Mesenchymal stem cell (in vitro differentiated cells and primary cell): ENCODE measurements at regions not wholly inside any gene's neighbourhood (a gene's known extent, or its start where the extent isn't known, plus 50 kb on each side); places are given as distances from the start of the nearest gene placed in this dataset.

Experiments used
- DNase-seq: peaks from one replicate; pipeline ENCODE4 v3.0.0-alpha.2; 2013
- H2AFZ ChIP-seq: one replicate; pipeline ENCODE4 v1.6.1; 2013; ENCODE audit warnings: low read depth, mild to moderate bottlenecking, control low read depth, inconsistent platforms, low read length, moderate library complexity
- H2AK5ac ChIP-seq: 2 replicates; pipeline ENCODE4 v1.6.1; 2013; ENCODE audit warnings: low read length, moderate library complexity, mild to moderate bottlenecking, inconsistent platforms; ENCODE audit not compliant: severe bottlenecking
- H2BK120ac ChIP-seq: one replicate; pipeline ENCODE4 v1.6.1; 2013; ENCODE audit warnings: low read depth, mild to moderate bottlenecking, inconsistent platforms, low read length, moderate library complexity
- H2BK12ac ChIP-seq, 2 experiments: one replicate each; pipeline ENCODE4 v1.6.1; 2013; ENCODE audit warnings: inconsistent platforms in 2 of 2, low read length in 2 of 2, mild to moderate bottlenecking in 2 of 2, moderate library complexity in 2 of 2, control low read depth in 1 of 2
- H2BK15ac ChIP-seq: one replicate; pipeline ENCODE4 v1.6.1; 2013; ENCODE audit warnings: mild to moderate bottlenecking, low read depth, inconsistent platforms; ENCODE audit not compliant: poor library complexity, severe bottlenecking
- H2BK5ac ChIP-seq: 2 replicates; pipeline ENCODE4 v1.6.1; 2013; ENCODE audit warnings: low read depth, mild to moderate bottlenecking, low read length, control low read depth, inconsistent platforms; ENCODE audit not compliant: poor library complexity, severe bottlenecking
- H3K14ac ChIP-seq, 2 experiments: one replicate each; pipeline ENCODE4 v1.6.1; 2013; ENCODE audit warnings: inconsistent platforms in 2 of 2, low read length in 2 of 2, control low read depth in 1 of 2, mild to moderate bottlenecking in 1 of 2, moderate library complexity in 1 of 2
- H3K18ac ChIP-seq, 2 experiments: one replicate each; pipeline ENCODE4 v1.6.1; 2013; ENCODE audit warnings: inconsistent platforms in 2 of 2, low read length in 2 of 2, control low read depth in 1 of 2, low read depth in 1 of 2, mild to moderate bottlenecking in 1 of 2
- H3K23ac ChIP-seq, 2 experiments: one replicate each; pipeline ENCODE4 v1.6.1; 2013; ENCODE audit warnings: inconsistent platforms in 2 of 2, low read length in 2 of 2, mild to moderate bottlenecking in 2 of 2, moderate library complexity in 2 of 2, control low read depth in 1 of 2
- H3K27ac ChIP-seq: 2 replicates; pipeline ENCODE4 v1.5.1; 2013; ENCODE audit warnings: mild to moderate bottlenecking, moderate library complexity, low read length, control low read depth, inconsistent platforms; ENCODE audit not compliant: poor library complexity, severe bottlenecking
- H3K27me3 ChIP-seq, 2 experiments: 2 replicates each; pipeline versions ENCODE4 v1.6.1 to v1.7.0; 2013; ENCODE audit warnings: low read length in 2 of 2, mild to moderate bottlenecking in 2 of 2, moderate library complexity in 2 of 2, control low read depth in 1 of 2, inconsistent platforms in 1 of 2; ENCODE audit not compliant: control insufficient read depth in 1 of 2, insufficient read depth in 1 of 2
- H3K36me3 ChIP-seq, 2 experiments: 2 replicates each; pipeline versions ENCODE4 v1.6.1 to v1.7.0; 2013; ENCODE audit warnings: low read length in 2 of 2, control low read depth in 1 of 2, inconsistent platforms in 1 of 2, low read depth in 1 of 2, mild to moderate bottlenecking in 1 of 2; ENCODE audit not compliant: insufficient read depth in 2 of 2, control insufficient read depth in 1 of 2
- H3K4ac ChIP-seq, 2 experiments: one replicate each; pipeline ENCODE4 v1.6.1; 2013; ENCODE audit warnings: inconsistent platforms in 2 of 2, low read length in 2 of 2, mild to moderate bottlenecking in 2 of 2, moderate library complexity in 2 of 2, control low read depth in 1 of 2, low read depth in 1 of 2
- H3K4me1 ChIP-seq: 2 replicates; pipeline ENCODE4 v1.6.1; 2013; ENCODE audit warnings: low read depth, low read length, control low read depth; ENCODE audit not compliant: control insufficient read depth, insufficient read depth
- H3K4me2 ChIP-seq: 2 replicates; pipeline ENCODE4 v1.6.1; 2013; ENCODE audit warnings: low read length, mild to moderate bottlenecking, inconsistent platforms; ENCODE audit not compliant: poor library complexity, severe bottlenecking
- H3K4me3 ChIP-seq, 2 experiments: 2 replicates each; pipeline versions ENCODE4 v1.5.1 to v1.7.0; 2013; ENCODE audit warnings: low read length in 2 of 2, mild to moderate bottlenecking in 2 of 2, control low read depth in 1 of 2, low read depth in 1 of 2; ENCODE audit not compliant: insufficient read depth in 1 of 2
- H3K79me1 ChIP-seq: replicated peaks from 2 replicates; pipeline ENCODE4 v1.6.1; 2013; ENCODE audit warnings: mild to moderate bottlenecking, control low read depth, low read length, inconsistent platforms; ENCODE audit not compliant: poor library complexity, severe bottlenecking
- H3K9ac ChIP-seq: 2 replicates; pipeline ENCODE4 v1.7.0; 2013; ENCODE audit warnings: mild to moderate bottlenecking, low read length, moderate library complexity
- H3K9me3 ChIP-seq: 2 replicates; pipeline ENCODE4 v1.7.0; 2013; ENCODE audit warnings: mild to moderate bottlenecking, low read length; ENCODE audit not compliant: control insufficient read depth
- H4K8ac ChIP-seq: one replicate; pipeline ENCODE4 v1.6.1; 2013; ENCODE audit warnings: inconsistent platforms, mild to moderate bottlenecking, low read length, moderate library complexity
- H4K91ac ChIP-seq: one replicate; pipeline ENCODE4 v1.6.1; 2013; ENCODE audit warnings: mild to moderate bottlenecking, low read length, inconsistent platforms
- WGBS: methylation state at CpG from one replicate; pipeline ENCODE4 v1.1.7; 2013; ENCODE audit warnings: mixed read lengths; 5-methylcytosine and 5-hydroxymethylcytosine counted together

DNA sequence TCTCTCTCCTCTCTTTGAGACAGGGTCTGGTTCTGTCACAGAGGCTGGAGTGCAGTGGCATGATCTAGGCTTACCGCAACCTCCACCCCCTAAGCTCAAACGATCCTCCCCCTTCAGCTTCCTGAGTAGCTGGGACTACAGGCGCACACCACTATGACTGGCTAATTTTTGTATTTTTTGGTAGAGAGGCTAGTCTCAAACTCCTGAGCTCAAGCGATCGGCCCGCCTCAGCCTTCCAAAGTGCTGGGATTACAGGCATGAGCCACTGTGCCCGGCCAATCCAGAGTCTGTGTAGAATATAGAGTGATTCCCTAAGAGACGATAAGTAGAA is 65.8 kb upstream of the RPH3AL start:
- no peak overlapping the region for H3K14ac ChIP-seq
- no peak overlapping the region for H2BK12ac ChIP-seq
- no peak overlapping the region for H2AK5ac ChIP-seq
- H3K36me3 ChIP-seq, result peaks cover 9 to 10% of the 10 kb centered on the region in 2 experiments
- H3K18ac ChIP-seq, result no peak overlapping the region
- no peaks in the 10 kb centered on the region for H3K79me1 ChIP-seq
- H4K8ac ChIP-seq, result no peak overlapping the region
- H3K9me3 ChIP-seq, result no peaks in the 10 kb centered on the region
- no peak overlapping the region for H2AFZ ChIP-seq
- 93% methylated on average over 6 of the region's 8 CpGs for WGBS
- H3K27me3 ChIP-seq, result no peaks in the 10 kb centered on the region
- H3K4me3 ChIP-seq, result no peak overlapping the region
- H3K9ac ChIP-seq, result no peak overlapping the region
- H2BK120ac ChIP-seq, result no peak overlapping the region
- H4K91ac ChIP-seq, result no peak overlapping the region
- no peak overlapping the region for H3K27ac ChIP-seq
- H3K4me2 ChIP-seq, result no peak overlapping the region
- H3K4ac ChIP-seq, result no peak overlapping the region
- H2BK15ac ChIP-seq, result no peak overlapping the region
- H2BK5ac ChIP-seq, result no peak overlapping the region
- H3K23ac ChIP-seq, result no peak overlapping the region
- H3K4me1 ChIP-seq, result peaks cover 4% of the 10 kb centered on the region
- DNase-seq, result no peak

GRCh38 chr17:417691-418420 is 65.2 kb upstream of the RPH3AL start:
- H3K27ac ChIP-seq, result no peak overlapping the region
- no peaks in the 10 kb centered on the region for H3K9me3 ChIP-seq
- no peak overlapping the region for H4K8ac ChIP-seq
- no peak overlapping the region for H2BK15ac ChIP-seq
- no peak overlapping the region for H2AK5ac ChIP-seq
- H2BK120ac ChIP-seq, result no peak overlapping the region
- H2BK12ac ChIP-seq, result no peak overlapping the region
- peaks cover under 1% of the 10 kb centered on the region for H3K79me1 ChIP-seq
- no peak overlapping the region for H3K23ac ChIP-seq
- no peak overlapping the region for H3K9ac ChIP-seq
- DNase-seq, result no peak
- no peak overlapping the region for H2AFZ ChIP-seq
- peaks cover 4% of the 10 kb centered on the region for H3K4me1 ChIP-seq
- WGBS, result 91% methylated on average over 16 of the region's 16 CpGs
- H2BK5ac ChIP-seq, result no peak overlapping the region
- H3K14ac ChIP-seq, result no peak overlapping the region
- no peaks in the 10 kb centered on the region for H3K27me3 ChIP-seq
- H3K4me2 ChIP-seq, result no peak overlapping the region
- H3K4me3 ChIP-seq, result no peak overlapping the region
- peaks cover 10 to 14% of the 10 kb centered on the region in 2 experiments for H3K36me3 ChIP-seq
- H3K18ac ChIP-seq, result no peak overlapping the region
- no peak overlapping the region for H3K4ac ChIP-seq
- H4K91ac ChIP-seq, result no peak overlapping the region

- no peak overlapping the region for H2BK12ac ChIP-seq
- no peak overlapping the region for H2AFZ ChIP-seq
- 90% methylated on average over 23 of the region's 23 CpGs for WGBS
- no peaks in the 10 kb centered on the region for H3K9me3 ChIP-seq
- no peak overlapping the region for H2BK120ac ChIP-seq
- H3K4me1 ChIP-seq, result peaks cover 13% of the 10 kb centered on the region
- no peaks in the 10 kb centered on the region for H3K27me3 ChIP-seq
- H4K8ac ChIP-seq, result no peak overlapping the region
- no peak overlapping the region for H2BK5ac ChIP-seq
- no peak overlapping the region for H3K4ac ChIP-seq
- no peak overlapping the region for H3K4me3 ChIP-seq
- H3K79me1 ChIP-seq, result peaks cover 7% of the 10 kb centered on the region
- no peak overlapping the region for H3K27ac ChIP-seq
- no peak overlapping the region for H3K9ac ChIP-seq
- no peak overlapping the region for H2AK5ac ChIP-seq
- peaks cover 10 to 14% of the 10 kb centered on the region in 2 experiments for H3K36me3 ChIP-seq
- no peak overlapping the region for H3K14ac ChIP-seq
- no peak overlapping the region for H3K23ac ChIP-seq
- no peak overlapping the region for H4K91ac ChIP-seq
- no peak overlapping the region for H3K18ac ChIP-seq
- no peak for DNase-seq
- H2BK15ac ChIP-seq, result no peak overlapping the region
- H3K4me2 ChIP-seq, result no peak overlapping the region
Measured at GRCh38 chr17:416293-417206, 63.9 kb upstream of the RPH3AL start.

DNA sequence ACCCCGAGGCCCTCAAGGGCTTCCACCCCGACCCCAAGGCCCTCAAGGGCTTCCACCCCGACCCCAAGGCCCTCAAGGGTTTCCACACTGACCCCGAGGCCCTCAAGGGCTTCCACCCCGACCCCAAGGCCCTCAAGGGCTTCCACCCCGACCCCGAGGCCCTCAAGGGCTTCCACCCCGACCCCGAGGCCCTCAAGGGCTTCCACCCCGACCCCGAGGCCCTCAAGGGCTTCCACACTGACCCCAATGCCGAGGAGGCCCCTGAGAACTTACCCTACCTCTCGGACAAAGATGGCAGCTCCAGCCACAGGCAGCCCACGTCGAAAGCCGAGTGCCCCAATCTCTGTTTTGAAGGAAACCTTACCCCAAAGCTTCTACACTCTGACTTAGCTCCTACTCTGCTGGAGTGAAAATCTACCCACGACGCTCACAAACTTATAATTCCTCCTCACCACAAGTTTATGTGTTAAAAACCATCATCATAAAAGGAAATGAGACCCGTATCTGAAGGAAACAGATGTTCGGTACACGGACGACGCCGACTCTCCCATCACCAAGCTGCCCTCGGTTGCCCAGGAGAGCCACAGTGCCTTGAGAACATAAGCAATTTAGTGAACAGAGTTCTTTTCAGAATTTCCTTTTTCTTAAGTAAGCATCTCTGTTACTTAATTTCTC is 61.2 kb upstream of the RPH3AL start:
- no peak overlapping the region for H3K4me3 ChIP-seq
- no peak for DNase-seq
- no peak overlapping the region for H4K91ac ChIP-seq
- H3K9me3 ChIP-seq, result no peaks in the 10 kb centered on the region
- no peak overlapping the region for H3K4ac ChIP-seq
- no peak overlapping the region for H2AK5ac ChIP-seq
- no peak overlapping the region for H3K18ac ChIP-seq
- no peak overlapping the region for H3K23ac ChIP-seq
- H3K4me2 ChIP-seq, result no peak overlapping the region
- no peak overlapping the region for H2AFZ ChIP-seq
- no peak overlapping the region for H2BK120ac ChIP-seq
- peaks cover 22% of the 10 kb centered on the region for H3K4me1 ChIP-seq
- no peak overlapping the region for H3K9ac ChIP-seq
- 88% methylated on average over 25 of the region's 25 CpGs for WGBS
- H3K14ac ChIP-seq, result no peak overlapping the region
- H2BK5ac ChIP-seq, result no peak overlapping the region
- no peaks in the 10 kb centered on the region for H3K27me3 ChIP-seq
- H2BK15ac ChIP-seq, result no peak overlapping the region
- no peak overlapping the region for H3K27ac ChIP-seq
- peaks cover 9% of the 10 kb centered on the region for H3K79me1 ChIP-seq
- H2BK12ac ChIP-seq, result no peak overlapping the region
- H3K36me3 ChIP-seq, result peaks cover 10 to 14% of the 10 kb centered on the region in 2 experiments
- no peak overlapping the region for H4K8ac ChIP-seq
